ENCODE measurements at regions not wholly inside any gene's neighbourhood (a gene's known extent, or its start where the extent isn't known, plus 50 kb on each side); places are given as distances from the start of the nearest gene placed in this dataset.
"Not testable (repeated sequence)": the region's sequence is repeated elsewhere in the genome, so short reads cannot be mapped to it uniquely, and the experiment has no call there.

DNA sequence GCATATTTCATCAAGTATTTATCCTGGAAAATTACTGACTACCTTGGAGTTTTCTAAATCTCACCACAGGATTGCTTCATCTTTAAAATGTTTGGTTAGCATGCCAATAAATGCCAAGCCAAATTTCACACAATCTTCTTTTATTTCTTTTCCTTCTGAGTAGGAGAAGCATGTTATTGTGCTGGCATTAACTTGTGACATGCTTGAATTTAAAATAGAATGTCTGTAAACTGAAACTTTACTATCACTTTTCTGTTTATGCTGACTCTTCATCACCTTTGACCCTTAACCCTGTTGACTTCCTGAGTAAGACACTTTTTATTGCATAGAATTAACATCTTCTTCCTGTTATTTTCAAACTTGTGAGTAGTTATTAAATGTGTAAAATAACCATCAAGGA, 56.2 kb upstream of the LRRTM4 start:
- DNase-seq: no peak

DNA sequence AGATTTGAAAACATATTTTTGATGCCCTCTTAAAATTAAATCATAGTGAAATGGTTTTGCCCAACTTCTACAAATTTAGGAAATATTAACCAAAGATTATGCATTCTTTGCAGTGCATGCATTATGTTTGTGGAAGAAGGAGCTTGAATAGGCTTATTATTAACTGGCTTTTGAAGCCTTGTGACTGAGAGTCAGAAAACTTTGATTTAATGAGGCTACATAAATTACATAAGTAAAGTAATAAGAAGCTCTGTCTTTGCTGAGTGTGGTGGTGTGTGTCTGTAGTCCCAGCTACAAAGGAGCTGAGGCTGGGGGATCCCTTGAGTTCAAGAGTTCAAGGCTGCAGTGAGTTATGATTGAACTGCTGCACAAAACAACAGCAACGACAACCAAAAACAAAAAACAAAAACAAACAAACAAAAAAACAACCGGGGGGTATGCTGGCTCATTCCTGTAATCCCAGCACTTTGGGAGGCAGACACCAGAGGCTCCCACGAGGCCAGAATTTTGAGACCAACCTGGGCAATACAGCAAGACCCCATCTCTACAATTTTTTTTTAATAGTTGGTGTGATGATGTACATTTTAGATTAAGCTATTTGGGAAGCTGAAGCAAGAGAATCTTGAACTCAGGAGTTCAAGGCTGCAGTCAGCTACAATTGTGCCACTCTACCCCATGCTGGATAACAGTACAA, 57.0 kb upstream of the LRRTM4 start:
- DNase-seq: no peak

DNA sequence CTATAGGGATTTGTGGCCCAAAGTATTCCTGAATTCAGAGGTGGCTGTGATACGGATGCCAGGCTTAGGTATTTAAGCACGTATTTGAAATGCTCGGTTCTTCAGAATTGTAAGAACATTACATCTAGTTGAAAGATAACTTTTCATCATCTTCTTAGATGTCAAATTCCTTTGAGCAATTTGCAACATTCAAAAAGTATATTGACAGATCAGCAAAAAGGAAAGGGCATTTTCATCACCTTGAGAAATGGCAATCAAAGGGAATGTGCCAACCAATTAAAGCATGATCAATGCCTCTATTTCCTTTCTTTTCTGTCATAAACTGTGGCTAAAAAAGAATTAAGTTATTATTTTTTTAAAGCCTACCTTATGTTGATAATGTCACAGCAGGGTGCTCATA, 66.3 kb upstream of the LRRTM4 start:
- DNase-seq: no peak

DNA sequence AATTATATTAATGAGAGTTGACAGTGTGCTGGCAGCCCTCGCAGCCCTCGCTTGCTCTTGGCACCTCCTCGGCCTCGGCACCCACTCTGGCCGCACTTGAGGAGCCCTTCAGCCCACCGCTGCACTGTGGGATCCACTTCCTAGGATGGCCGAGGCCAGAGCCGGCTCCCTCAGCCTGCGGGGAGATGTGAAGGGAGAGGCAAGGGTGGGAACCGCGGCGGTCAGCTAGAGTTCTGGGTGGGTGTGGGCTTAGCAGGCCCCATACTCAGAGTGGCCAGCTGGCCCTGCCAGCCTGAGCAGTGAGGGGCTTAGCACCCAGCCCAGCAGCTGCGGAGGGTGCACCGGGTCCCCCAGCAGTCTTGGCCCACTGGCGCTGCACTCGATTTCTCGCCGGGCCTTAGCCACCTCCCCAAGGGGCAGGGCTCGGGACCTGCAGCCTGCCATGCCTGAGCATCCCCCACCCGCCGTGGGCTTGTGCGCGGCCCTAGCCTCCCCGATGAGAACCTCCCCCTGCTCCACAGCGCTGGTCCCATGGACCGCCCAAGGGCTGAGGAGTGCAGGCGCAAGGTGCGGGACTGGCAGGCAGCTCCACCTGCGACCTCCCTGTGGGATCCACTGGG, 68.2 kb upstream of the LRRTM4 start:
- DNase-seq: no peak

DNA sequence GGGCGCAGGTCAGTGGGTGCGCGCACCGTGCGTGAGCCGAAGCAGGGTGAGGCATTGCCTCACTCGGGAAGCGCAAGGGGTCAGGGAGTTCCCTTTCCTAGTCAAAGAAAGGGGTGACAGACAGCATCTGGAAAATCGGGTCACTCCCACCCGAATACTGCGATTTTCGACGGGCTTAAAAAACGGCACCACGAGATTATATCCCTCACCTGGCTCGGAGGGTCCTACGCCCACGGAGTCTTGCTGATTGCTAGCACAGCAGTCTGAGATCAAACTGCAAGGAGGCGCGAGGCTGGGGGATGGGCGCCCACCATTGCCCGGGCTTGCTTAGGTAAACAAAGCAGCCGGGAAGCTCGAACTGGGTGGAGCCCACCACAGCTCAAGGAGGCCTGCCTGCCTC, 70.8 kb upstream of the LRRTM4 start:
- DNase-seq: not testable (repeated sequence)

DNA sequence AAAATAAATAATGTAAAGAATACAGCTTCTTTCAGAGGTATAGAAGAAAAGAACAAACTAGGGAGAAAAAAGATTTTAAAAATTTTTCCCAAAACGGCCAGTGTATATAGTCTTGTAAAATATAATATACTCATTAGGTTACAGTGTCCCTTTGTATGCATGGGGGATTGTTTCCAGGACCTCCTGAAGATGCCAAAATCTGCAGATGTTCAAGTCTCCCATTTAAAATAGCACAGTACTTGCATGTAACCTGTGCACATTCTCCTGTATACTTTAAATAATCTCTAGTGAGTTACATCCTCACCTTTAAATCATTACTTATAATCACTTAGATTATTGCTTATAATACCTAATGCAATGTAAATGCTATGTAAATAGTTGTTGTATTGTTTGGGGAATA, 80.6 kb upstream of the LRRTM4 start:
- DNase-seq: no peak

DNA sequence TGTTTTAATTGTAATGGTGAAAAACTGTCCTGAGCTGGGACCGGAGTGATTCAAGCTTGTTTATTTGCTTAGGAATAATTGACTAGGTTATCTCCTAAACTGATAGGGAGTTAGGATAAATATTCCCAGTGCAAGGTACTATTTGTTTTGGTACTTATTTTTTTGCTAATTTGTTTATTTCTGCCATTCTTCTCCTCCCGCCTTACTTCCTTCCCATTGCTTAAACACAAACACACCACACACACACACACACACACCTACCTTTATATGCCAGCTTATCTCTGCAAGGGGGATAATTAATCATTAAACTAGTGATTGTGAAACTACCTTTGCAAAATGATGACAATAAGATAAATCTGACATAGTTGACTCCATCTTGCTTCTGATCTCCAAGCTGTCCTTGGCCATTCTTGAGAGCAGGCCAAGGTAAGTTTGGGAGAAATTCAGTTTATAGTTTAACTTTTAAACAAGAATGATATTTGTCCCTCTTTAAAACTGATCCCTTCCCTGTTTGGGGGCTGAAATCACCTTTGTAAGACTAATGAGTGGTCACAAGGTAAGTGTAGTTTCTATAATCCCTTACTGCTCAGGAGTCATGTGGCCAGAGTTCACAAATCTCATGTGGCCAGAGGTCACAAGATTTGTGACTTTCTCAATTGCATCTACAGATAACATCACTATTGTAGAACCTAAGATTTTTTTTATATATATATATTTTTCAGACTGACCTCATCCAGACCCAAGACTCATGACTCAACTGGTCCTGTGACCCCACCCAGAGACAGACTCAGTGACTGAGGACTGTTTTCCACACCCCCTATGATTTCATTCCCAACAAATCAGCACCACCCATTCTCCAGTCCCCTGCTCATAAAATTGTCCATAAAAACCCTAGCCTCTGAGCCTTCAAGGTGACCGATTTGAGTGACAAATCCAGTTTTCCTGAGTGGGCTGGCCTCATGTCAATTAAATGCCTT, 83.1 kb upstream of the LRRTM4 start:
- no peak for DNase-seq

DNA sequence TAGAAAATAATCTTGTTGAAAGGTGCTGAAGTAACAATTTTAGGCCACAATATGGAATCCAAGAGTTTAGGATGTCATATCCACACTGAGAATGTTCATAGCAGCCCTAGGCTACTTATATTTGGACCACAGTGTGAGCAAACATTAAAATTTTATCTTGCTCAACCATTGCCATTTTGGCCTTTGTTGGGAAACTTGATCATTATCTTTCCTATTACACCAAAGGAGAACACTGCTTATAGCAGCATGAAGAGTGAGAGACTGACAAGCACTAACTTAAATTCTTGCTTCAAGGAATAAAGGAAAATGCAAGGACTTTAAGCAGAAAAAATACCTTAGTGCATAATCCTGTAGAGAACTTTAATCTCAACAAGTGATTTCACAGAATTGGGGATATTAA, 86.3 kb upstream of the LRRTM4 start:
- no peak for DNase-seq

DNA sequence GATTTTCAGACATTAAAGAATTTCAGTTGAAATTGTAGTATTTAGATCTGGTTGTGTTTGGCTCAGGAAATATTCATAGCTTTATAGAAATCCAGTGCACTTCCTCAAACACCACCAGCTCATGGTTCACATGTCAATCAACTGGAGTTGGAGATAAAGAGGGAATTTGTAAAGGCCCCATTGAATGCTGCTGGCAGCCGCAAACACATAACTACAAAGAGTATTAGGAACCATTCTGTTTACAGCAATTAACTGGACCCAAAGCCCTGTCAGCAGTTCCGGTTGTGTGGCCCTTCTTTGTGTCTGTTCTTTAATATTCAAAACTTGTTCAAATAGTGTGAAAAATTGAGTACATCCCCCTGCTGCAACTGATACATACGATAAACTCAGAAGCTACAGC, 107.4 kb upstream of the LRRTM4 start:
- DNase-seq: no peak

DNA sequence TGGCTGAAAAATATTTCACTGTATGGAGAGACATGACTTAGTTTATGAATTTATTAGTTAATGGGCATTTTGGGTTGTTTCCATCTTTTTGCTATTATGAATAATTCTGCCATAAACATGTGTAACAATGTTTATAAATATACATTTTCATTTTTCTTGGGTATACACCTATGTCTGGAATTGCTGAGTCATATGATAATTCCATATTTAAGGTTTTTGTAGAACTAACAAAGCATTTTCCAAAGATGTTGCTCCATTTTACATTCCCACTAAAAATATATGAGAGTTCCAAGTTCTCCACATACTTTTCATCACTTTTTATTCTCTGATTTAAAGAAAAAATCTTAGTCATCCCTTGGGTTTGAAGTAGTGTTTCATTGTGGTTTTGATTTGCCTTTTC, 108.8 kb upstream of the LRRTM4 start:
- DNase-seq: no peak

DNA sequence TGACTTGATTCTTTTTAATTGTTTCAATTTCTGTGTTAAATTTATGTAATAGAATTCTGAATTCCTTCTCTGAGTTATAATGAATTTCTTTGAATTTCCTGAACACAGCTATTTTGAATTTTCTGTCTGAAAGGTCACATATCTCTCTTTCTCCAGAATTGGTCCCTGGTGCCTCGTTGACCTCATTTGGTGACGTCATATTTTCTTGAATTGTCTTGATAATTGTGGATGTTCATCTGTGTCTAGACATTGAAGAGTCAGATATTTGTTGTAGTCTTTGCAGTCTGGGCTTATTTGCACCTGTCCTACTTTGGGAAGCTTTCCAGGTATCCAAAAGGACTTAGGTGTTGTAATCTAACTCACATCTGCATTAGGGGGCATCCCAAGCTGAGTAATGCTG, 111.4 kb upstream of the LRRTM4 start:
- no peak for DNase-seq

DNA sequence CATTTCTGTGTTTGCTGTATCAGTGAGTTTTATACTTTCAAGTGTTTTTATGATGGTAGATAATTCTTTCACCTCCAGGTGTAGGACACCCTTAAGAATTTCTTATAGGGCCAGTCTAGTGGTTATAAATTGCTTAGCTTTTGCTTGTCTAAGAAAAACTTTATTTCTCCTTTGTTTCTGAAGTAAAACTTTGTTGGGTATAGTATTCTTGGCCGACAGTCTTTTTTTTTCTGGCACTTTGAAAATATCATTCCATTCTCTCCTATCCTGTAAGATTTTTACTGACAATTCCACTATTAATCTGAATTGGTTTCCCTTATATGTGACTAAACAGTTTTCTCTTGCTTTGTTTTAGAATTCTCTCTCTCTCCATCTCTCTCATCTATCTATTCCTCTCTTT, 118.7 kb upstream of the LRRTM4 start:
- DNase-seq: no peak

DNA sequence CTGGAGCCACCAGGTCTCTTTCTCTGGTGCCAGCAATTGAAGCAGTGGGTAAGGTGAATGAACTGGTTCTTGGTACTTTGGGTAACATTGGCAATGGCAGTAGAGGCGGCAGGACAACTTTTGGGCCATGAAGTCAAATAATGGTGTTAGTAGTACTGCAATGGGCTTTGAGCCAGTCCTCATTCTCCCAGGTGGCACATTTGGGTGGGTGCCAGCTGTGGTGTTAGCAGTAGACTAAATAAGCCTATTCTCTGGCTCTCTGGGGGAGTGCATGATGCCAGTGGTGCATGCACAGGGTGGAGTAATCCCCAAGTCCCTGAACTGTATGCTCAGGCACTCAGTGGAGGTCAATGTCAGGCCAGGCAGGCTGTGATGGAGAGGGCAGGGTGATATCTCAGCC, 120.2 kb upstream of the LRRTM4 start:
- DNase-seq: no peak

DNA sequence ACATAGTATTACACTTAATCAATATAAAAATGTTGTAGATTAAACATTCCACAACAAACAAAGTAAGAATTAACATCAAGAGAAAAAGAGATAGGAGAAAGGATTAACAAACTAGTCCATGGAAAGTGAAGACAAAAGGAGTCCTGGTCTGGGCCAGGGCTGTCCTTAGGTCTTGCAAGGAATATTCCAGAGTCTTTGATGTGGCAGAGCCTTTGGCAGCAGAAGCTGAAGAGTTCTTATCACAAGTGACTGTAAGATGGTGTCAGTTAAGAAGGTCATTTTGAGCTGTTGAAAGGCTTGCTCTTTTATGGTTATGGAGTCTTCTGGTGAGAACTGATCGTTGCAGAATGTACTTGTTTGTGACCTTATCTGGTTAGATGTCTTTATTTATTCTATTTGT, 127.7 kb upstream of the LRRTM4 start:
- DNase-seq: no peak

DNA sequence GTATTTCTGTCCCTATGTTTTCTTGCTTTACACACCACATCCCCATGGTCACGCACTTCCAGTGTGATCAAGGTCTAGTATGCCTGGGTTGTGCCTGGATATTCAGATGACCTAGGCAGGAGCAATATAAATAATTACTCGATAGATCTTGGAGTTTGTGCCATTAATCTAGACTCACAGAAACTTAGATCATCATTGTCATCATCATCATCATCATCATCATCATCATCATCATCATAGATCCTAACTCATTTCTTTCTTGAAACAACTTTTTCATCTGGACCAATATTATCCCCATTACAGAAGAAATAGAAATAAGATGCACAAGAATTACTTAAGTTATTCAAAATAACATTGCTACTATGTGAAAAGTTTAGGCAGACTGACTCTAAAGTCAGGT, 130.3 kb upstream of the LRRTM4 start:
- no peak for DNase-seq

DNA sequence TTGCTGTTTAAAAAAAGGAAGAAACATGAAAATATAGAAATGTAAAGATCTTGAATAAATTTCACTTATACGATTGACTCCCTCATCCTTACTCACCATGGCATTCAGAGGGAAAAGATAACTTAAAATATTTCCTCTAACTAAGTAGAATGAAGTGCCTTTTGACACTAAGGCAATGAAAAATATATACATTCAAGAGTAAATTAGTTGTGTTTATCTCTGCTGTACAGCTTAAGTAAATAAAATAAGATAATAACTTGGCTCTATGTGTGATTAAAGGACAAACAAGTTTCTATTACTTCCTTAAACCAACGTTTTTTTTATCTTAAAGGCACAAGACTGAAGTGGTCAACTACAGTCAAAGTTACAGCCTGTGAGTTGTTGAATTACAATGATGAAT, 142.3 kb upstream of the LRRTM4 start:
- no peak for DNase-seq

DNA sequence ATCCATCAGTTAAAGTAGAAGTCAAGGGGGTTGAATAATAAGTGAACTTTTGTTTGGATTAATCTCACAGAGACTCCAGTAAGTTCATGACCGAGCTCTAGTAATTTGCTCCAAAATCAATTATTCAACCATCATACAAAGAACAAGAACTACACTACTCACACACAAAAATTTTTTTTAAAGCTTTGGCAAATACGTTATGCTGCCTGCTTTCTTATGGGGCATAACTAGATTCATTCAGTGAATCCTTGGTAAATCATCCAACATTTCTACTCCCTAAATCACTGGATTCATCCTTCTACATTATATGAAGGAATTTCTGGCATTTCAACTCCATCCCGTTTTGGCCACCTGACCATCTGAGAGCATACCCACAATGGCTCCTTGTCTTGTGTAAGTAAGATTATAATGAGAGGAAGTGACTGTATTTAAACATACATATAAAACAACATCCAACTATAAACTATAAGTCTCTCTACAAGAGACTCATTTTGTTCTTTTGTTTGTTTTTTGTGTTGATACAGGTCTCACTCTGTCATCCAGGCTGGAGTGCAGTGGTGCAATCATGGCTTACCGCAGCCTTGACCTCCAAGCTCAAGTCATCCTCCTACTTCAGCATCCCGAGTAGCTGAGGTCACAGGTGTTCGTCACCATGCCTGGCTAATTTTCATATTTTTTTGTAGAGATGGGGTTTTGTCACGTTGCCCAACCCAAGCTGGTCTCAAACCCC, 144.2 kb upstream of the LRRTM4 start:
- DNase-seq: no peak

DNA sequence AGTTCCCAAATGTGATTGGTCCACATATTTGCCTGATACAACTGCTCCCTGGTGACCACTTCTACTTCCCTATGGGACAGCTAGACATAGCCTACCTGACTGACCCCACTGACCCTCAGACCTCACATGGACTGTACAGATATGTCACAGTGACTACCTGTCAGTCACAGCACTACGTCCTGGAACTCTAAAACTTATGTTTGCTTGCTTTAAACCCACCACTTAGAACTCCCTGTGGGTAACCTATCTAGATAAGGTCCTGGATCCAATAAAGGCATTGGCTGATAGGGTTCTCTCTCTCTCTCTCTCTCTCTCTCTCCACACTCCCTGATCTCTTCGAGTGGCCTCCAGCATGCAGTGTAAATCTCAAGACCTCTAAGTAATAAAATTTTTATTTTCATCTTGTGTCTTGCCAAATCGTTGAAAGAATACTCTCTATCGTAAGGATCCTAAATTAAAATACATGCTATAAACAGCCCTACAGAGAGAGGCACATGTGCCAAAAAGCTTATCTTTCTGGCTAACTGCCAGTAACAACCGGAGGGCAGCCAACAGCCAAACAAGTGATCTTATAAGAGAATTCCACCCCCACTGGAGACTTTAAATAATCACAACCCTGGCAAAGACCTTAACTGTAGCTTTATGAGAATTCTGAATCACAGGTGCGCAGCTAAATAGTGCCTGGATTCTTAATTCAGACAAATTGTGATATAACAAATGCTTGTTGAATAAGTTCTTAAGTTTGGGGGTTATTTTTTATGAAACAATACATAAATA, 162.6 kb upstream of the LRRTM4 start:
- not testable (repeated sequence) for DNase-seq

DNA sequence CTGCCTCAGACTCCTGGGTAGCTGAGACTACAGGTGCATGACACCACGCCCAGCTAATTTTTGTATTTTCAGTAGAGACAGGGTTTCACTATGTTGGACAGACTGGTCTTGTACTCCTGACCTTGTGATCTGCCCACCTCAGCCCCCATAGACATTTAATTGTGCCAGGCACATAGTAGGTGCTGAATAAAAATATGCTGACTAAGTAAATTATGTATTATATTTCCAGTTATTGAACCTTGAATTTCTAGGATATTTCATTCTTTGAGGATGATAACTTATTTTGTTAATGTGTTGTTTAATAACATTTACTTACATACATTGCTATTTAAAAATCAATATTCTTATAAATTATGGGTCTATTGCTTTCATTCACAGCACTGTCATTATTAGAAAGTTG, 190.4 kb upstream of the LRRTM4 start:
- DNase-seq: no peak

DNA sequence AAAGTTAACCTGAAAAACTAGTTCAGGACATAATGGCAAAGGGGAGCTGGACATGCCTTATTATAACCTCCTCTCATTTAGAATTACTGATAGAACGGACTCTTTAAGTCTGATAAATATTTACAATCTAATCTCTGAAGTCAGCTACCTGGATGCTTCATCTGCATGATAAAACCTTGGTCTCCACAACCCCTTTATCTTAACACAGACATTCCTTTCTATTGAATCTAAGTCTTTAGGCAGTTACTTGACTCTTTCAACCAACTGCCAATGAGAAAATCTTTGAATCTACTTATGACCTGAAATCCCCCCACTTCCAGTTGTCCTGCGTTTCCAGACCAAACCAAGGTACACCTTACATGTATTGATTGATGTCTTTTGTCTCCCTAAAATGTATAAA, 191.2 kb upstream of the LRRTM4 start:
- no peak for DNase-seq

DNA sequence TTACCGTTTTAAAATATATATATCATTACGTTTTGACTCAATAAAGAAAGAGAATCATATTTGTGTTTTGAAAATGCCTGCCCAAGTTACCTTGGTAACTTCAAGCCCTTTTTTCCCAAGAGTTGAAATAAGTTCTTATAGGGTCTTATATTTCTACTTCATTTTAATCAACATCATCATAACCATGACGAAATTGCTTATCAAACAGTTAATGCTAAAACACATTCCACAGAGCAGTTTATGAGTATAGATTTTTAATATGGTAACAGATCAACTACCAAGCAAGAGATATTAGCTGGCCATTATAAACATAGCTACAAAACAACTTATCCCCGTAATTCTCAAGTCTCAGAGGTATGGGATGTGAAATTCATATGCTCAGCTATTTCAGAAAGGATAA, 197.9 kb upstream of the LRRTM4 start:
- no peak for DNase-seq

DNA sequence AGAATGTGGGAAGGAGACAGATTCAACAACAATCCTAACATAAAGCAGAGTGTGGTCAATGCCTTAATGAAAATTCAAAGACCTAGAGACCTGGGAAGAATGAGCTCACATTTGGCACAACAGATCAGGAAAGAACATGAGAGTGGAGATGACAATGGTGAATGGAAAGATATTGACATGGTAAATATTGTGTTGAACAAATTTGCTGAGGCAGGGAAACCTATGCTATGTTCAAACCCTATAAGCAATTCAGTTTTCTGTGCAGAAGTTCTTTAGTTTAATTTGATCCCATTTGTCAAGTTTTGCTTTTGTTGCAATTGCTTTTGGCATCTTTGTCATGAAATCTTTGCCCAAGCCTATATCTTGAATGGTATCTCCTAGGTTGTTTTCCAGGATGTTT, 199.4 kb upstream of the LRRTM4 start:
- DNase-seq: no peak

DNA sequence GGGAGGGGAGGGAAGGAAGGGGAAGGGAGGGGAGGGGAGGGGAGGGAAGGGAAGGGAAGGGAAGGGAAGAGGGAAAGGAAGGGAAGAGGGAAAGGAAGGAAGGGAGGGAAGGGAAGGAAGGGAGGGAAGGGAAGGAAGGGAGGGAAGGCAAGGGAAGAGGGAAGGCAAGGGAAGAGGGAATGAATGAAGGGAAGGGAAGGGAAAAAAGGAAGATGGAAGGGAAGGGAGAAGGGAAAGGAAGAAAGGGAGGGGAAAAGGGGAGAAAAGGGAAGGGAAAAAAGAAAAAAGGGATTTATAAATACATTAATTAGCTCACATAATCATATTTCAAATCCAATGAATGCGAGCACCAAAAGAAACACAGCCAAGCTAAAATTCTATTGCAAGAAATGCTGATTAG, 202.9 kb upstream of the LRRTM4 start:
- no peak for DNase-seq

Measured in NCI-H1417 treated with DMSO at 0.1 percent for 48 hours (cell line).